ENCODE measurements at regions not wholly inside any gene's neighbourhood (a gene's known extent, or its start where the extent isn't known, plus 50 kb on each side); places are given as distances from the start of the nearest gene placed in this dataset.

DNA sequence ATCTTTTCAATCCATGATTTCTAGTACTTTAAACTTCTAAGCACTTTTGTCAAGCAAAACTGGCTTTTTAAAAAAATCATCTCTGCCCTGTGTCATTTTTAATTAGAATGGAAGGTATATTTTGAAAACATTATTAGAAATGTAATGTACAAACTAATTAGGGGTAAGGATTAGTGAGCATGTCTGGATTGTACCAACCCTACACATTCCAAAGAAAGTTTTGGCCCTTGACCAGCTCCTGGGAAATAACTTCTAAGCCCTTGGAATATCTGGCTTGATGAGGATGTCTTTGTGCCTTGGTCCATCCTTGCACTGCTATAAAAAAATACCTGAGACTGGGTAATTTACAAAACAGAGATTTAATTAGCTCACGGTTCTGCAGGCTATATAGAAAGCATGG lies 876.5 kb downstream of the RAPGEF2 start:
- ChIA-PET POLR2A (no interaction called here), CTCF (ENCODE audit: low intra/inter-chr PET ratio, low total read pairs) (no interaction called here)
- Histone ChIP-seq H3K36me3 (replicated peaks in 1 of 2; ENCODE audit: control insufficient read depth in 1 of 2, insufficient read depth in 2 of 2, low read length in 2 of 2) (no peaks in the 10 kb centered on the region), H3K4me2 (ENCODE audit: low read depth, low read length) (no peak overlapping the region), H3K4me3 (replicated peaks in 1 of 3; ENCODE audit: insufficient read depth in 1 of 3, low read depth in 2 of 3, low read length in 3 of 3) (no peak overlapping the region), H3K9me3 (ENCODE audit: low read length) (no peaks in the 10 kb centered on the region), H3K79me2 (ENCODE audit: insufficient read depth, low read length) (no peaks in the 10 kb centered on the region), H3K9ac (ENCODE audit: insufficient read depth, low read depth, low read length) (no peak overlapping the region), H2AFZ (ENCODE audit: low read length) (no peak overlapping the region), H4K20me1 (ENCODE audit: insufficient read depth, low read length) (no peaks in the 10 kb centered on the region), H3K27me3 (ENCODE audit: control insufficient read depth in 1 of 2, insufficient read depth in 2 of 2, low read length in 2 of 2) (no peaks in the 10 kb centered on the region), H3K27ac (ENCODE audit: extremely low read length, insufficient read depth, low read length) (no peak overlapping the region), H3K4me1 (ENCODE audit: insufficient read depth, low read length) (no peaks in the 10 kb centered on the region)
- in situ Hi-C loops (cut with HindIII; ENCODE audit: extremely low pct_ligation_motif_present, low pct_unique_long_range_greater_than_20kb) (no loop called here), intact Hi-C loops (cut with micrococcal nuclease; ENCODE audit: unreplicated experiment) (no loop called here)
- ATAC-seq (no peak), DNase-seq (ENCODE audit: low spot score) (no peak), FAIRE-seq (no peak)
- 0% methylated on average over 1 of the region's 1 CpG for WGBS (ENCODE audit: low lambda C conversion rate)
- no TSS peak for BruUV-seq (replicated peaks)
- no peak for TF ChIP-seq RAD21 (CRISPR knock-in tag; IDR thresholded peaks at IDR 0.05)
- TF ChIP-seq, protein P1, sequence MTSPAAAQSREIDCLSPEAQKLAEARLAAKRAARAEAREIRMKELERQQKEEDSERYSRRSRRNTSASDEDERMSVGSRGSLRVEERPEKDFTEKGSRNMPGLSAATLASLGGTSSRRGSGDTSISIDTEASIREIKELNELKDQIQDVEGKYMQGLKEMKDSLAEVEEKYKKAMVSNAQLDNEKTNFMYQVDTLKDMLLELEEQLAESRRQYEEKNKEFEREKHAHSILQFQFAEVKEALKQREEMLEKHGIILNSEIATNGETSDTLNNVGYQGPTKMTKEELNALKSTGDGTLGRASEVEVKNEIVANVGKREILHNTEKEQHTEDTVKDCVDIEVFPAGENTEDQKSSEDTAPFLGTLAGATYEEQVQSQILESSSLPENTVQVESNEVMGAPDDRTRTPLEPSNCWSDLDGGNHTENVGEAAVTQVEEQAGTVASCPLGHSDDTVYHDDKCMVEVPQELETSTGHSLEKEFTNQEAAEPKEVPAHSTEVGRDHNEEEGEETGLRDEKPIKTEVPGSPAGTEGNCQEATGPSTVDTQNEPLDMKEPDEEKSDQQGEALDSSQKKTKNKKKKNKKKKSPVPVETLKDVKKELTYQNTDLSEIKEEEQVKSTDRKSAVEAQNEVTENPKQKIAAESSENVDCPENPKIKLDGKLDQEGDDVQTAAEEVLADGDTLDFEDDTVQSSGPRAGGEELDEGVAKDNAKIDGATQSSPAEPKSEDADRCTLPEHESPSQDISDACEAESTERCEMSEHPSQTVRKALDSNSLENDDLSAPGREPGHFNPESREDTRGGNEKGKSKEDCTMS (CRISPR knock-in tag; conservative IDR thresholded peaks at IDR 0.05), result no peak
- TF ChIP-seq, protein P2, sequence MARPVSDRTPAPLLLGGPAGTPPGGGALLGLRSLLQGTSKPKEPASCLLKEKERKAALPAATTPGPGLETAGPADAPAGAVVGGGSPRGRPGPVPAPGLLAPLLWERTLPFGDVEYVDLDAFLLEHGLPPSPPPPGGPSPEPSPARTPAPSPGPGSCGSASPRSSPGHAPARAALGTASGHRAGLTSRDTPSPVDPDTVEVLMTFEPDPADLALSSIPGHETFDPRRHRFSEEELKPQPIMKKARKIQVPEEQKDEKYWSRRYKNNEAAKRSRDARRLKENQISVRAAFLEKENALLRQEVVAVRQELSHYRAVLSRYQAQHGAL (CRISPR knock-in tag; IDR thresholded peaks at IDR 0.05; ENCODE audit: not compliant biosample characterization), result no peak
- TF ChIP-seq ZNF788 (CRISPR knock-in tag; IDR thresholded peaks at IDR 0.05; ENCODE audit: borderline replicate concordance), result no peak
- no peak for TF ChIP-seq ZNF251 (CRISPR knock-in tag; IDR thresholded peaks at IDR 0.05)
- TF ChIP-seq FOXA1 (IDR thresholded peaks at IDR 0.05), result no peak
- no peak for TF ChIP-seq FOXA1 (CRISPR knock-in tag; IDR thresholded peaks at IDR 0.05)
- TF ChIP-seq SP140L (CRISPR knock-in tag; IDR thresholded peaks at IDR 0.05; ENCODE audit: borderline replicate concordance), result no peak
- no peak for TF ChIP-seq PRDM10 (CRISPR knock-in tag; IDR thresholded peaks at IDR 0.05; ENCODE audit: low read depth)
- no peak for TF ChIP-seq TERF1 (CRISPR knock-in tag; IDR thresholded peaks at IDR 0.05)
- TF ChIP-seq ZNF775 (CRISPR knock-in tag; IDR thresholded peaks at IDR 0.05; ENCODE audit: borderline replicate concordance), result no peak
- TF ChIP-seq ZNF207 (IDR thresholded peaks at IDR 0.05; ENCODE audit: borderline replicate concordance), result no peak
- TF ChIP-seq STAT6 (CRISPR knock-in tag; IDR thresholded peaks at IDR 0.05; ENCODE audit: borderline replicate concordance), result no peak
- no peak for TF ChIP-seq ZBTB1 (CRISPR knock-in tag; IDR thresholded peaks at IDR 0.05; ENCODE audit: borderline replicate concordance)
- no peak for TF ChIP-seq MLLT10 (CRISPR knock-in tag; IDR thresholded peaks at IDR 0.05)
